ENCODE measurements at regions not wholly inside any gene's neighbourhood (a gene's known extent, or its start where the extent isn't known, plus 50 kb on each side); places are given as distances from the start of the nearest gene placed in this dataset.
"Not testable (repeated sequence)": the region's sequence is repeated elsewhere in the genome, so short reads cannot be mapped to it uniquely, and the experiment has no call there.

- DNase-seq (ENCODE audit: low read depth), result no peak
- TF ChIP-seq CTCF (conservative IDR thresholded peaks at IDR 0.05; ENCODE audit: low read depth, low read length), result no peak
- no peak overlapping the region for H3K4me3 ChIP-seq (ENCODE audit: low read depth, low read length)
Observed at GRCh38 chr4:32706893-32707292, 1986.7 kb downstream of the PCDH7 start.

DNA sequence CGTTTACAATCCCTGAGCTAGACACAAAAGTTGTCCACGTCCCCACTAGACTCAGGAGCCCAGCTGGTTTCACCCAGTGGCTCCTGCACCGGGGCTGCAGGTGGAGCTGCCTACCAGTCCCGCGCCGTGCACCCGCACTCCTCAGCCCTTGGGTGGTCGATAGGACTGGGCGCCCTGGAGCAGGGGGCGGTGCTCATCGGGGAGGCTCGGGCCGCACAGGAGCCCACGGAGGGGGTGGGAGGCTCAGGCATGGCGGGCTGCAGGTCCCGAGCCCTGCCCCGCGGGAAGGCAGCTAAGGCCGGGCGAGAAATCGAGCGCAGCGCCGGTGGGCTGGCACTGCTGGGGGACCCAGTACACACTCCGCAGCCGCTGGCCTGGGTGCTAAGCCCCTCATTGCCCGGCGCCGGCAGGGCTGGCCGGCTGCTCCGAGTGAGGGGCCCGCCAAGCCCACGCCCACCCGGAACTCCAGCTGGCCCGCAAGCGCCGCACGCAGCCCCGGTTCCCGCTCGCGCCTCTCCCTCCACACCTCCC lies 1996.0 kb downstream of the PCDH7 start:
- DNase-seq (ENCODE audit: low read depth); H3K4me3 ChIP-seq (ENCODE audit: low read depth, low read length): not testable (repeated sequence)

- no peak for TF ChIP-seq CTCF (conservative IDR thresholded peaks at IDR 0.05; ENCODE audit: low read depth, low read length)
- H3K4me3 ChIP-seq (ENCODE audit: low read depth, low read length), result no peak overlapping the region
- DNase-seq (ENCODE audit: low read depth), result peak; percentile 36
Observed at GRCh38 chr4:32735856-32736590, 2015.9 kb downstream of the PCDH7 start.

- DNase-seq (ENCODE audit: low read depth), result no peak
- TF ChIP-seq CTCF (conservative IDR thresholded peaks at IDR 0.05; ENCODE audit: low read depth, low read length), result no peak
- H3K4me3 ChIP-seq (ENCODE audit: low read depth, low read length), result no peak overlapping the region
Observed at GRCh38 chr4:32744211-32744610, 2024.0 kb downstream of the PCDH7 start.

DNA sequence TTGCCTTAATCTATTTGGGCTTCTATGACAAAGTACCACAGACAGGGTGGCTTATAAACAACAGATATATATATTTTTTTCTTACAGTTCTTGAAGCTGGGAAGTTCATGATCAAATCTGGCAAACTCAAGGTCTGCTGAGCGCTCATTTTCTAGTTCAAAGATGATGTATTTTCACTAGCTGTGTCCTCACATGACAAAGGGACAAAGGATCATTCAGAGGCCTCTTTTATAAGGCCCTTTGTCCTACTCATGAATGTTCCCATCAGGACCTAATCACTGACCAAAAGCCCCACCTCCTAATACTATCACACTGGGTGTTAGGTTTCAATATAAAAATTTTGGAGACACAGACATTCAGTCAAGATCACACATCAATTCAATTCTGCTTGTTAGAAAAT lies 2025.2 kb downstream of the PCDH7 start:
- DNase-seq (ENCODE audit: low read depth), result no peak
- no peak for TF ChIP-seq CTCF (conservative IDR thresholded peaks at IDR 0.05; ENCODE audit: low read depth, low read length)
- H3K4me3 ChIP-seq (ENCODE audit: low read depth, low read length), result no peak overlapping the region

DNA sequence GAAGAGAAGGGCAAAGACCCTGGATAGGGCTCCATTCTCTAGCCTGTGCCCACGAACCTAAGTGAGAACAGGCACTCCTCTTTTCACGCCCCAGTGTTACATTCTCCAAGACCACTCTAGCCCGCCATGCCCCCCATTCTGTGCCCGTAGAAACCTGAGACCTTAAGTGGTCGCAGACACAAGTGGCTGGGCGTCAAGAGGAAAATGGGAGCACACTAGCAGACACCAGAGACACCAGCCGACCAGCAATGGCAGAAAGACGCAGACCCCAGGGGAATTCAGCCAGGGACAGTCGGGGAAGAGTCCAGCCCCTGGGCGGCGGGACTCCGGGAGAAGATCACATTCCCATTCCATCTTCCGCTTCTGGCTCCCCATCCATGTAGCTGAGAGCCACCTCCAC lies 2027.9 kb downstream of the PCDH7 start:
- no peak overlapping the region for H3K4me3 ChIP-seq (ENCODE audit: low read depth, low read length)
- DNase-seq (ENCODE audit: low read depth), result no peak
- TF ChIP-seq CTCF (conservative IDR thresholded peaks at IDR 0.05; ENCODE audit: low read depth, low read length), result no peak

GRCh38 chr4:32748498-32748897 lies 2028.3 kb downstream of the PCDH7 start:
- TF ChIP-seq CTCF (conservative IDR thresholded peaks at IDR 0.05; ENCODE audit: low read depth, low read length), result peak; percentile 8
- no peak for DNase-seq (ENCODE audit: low read depth)

More at GRCh38 chr4:32748498-32748897, 2028.3 kb downstream of the PCDH7 start:
- no peak overlapping the region for H3K4me3 ChIP-seq (ENCODE audit: low read depth, low read length)
